Stimulated activated CD4-positive, alpha-beta T cell treated with anti-CD3 and anti-CD28 coated beads, Interleukin-12 subunit alpha, Interleukin-12 subunit beta, amount 100 ng/mL, for 4 hours (primary cell): ENCODE measurements at regions not wholly inside any gene's neighbourhood (a gene's known extent, or its start where the extent isn't known, plus 50 kb on each side); places are given as distances from the start of the nearest gene placed in this dataset.
"Not testable (repeated sequence)": the region's sequence is repeated elsewhere in the genome, so short reads cannot be mapped to it uniquely, and the experiment has no call there.

ENCODE experiments used
- DNase-seq: peaks from one replicate; pipeline ENCODE4 v3.0.0-alpha.2; 2020

DNA sequence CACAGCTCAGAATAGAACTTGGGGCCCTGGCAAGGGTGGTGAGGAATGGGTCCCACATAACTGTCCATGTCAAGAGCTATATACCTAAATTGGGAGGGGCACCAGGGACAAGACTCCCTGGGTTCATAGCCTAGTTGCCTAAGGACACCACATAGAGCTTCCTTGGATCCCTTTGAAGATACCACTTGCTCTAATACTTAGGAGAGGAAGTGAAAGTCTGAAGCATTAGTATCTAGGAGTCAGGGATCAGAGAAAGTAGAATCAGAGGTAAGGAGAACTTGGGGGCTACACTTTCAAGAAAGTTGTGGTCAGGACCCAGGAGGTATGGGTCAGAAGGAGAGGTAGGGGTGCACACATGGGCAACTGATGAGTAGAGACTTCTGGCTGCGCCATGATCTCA is 318.2 kb upstream of the SLC39A10 start:
- DNase-seq: no peak

DNA sequence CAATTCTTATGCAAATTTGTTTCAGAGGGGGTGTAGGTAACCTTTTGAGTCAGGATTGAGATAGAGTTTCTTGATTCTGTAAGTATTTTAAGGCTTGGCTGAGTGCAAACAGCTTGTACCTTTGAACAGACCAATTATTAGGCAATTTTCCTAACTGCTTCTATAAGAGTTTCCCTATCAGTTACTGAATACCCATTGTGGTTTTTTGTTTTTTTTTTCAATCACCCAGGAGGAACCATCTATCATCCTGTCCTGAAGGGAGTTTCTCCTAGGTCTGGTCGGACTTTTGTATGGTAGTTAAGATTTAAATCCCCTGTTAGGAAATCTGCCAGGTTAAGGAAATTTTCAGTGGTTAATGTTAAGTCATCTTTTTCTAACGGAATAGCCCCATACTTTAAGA is 319.4 kb upstream of the SLC39A10 start:
- no peak for DNase-seq

DNA sequence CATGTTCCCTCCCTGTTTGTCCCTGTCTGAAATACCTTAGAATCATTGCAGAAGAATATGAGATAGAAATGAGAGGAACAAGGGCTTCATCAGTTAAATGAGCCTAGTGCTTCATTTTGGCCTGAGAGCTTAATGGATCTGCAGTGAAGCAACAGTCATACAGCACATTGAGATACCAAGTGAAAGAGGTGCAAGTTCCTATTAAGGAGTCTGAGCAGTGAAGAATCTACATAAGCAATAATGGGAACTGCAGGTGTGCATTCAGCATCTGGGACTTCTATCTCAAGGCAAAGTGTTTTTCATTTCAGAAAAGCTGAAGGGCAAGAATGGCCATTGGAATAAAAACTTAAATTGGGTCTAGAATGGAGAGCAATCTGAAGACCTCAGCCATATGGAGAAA is 323.2 kb upstream of the SLC39A10 start:
- DNase-seq: no peak

DNA sequence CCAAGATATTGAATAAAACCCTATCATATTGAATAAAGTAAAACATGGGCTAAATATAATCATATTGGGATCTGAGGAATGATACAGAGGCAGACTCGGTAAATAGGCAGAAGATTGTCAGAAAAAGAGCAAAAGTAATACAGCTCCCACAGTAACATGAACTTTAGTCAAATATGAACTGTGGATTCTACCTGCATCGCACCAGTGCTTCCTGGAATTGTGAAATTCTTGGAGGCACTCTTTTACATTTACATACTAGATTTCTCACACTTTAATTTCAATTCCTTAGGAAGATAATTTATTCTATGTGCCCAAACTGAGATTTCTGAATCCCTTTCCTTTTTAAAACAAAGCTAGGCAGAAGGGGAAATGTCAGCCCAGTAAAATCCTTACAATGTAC is 325.1 kb upstream of the SLC39A10 start:
- DNase-seq: no peak

DNA sequence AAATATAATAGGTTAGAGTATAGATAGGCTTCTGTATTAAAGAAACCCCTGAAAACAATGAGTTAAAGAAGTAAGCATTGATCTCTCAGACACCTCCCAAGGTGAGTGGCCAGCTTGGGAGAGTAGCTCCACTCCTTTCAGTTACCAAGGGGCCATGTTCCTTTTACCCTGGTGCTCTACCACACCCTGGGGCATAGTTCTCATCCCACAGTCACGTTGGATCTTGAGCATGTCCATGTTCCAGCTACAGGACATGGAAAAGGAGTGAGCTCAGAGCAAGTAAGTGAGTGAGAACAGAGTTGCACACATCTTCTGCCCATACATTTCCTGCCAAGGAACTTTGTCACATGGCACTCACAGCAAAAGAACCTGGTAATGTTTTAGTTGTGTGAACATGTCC is 325.9 kb upstream of the SLC39A10 start:
- DNase-seq: no peak

DNA sequence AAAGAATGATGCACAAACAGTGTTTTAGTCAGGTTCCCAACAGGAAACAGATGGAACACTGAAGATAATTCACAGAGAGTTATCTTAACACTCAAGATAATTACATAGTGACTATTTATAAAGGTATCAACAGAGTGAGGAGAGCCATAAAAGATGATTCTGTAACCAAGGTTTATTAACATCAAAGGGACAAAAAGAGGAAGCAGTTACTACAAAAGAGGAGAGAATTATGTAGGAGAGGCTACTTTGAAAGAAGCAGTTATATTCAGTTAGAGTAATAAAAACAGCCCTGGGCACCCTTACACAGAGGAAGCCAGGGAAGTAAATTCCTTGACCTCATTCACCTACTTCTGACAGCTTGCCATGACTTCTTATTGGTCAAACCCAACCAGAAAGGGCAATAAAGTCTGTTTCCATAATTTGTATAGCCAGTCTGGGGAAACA is 326.5 kb upstream of the SLC39A10 start:
- no peak for DNase-seq

DNA sequence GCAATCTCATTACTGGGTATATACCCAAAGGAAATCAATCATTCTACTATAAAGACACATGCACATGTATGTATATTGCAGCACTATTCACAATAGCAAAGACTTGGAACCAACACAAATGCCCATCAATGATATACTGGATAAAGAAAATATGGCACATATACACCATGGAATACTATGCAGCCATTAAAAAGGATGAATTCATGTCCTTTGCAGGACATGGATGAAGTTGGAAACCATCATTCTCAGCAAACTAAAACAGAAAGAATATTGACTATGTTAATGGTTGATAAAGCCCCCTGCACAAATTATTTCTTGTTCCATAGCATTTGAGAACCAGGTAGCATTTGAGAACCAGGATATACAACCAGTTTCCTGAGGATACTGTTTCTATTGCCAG is 327.2 kb upstream of the SLC39A10 start:
- DNase-seq: not testable (repeated sequence)

DNA sequence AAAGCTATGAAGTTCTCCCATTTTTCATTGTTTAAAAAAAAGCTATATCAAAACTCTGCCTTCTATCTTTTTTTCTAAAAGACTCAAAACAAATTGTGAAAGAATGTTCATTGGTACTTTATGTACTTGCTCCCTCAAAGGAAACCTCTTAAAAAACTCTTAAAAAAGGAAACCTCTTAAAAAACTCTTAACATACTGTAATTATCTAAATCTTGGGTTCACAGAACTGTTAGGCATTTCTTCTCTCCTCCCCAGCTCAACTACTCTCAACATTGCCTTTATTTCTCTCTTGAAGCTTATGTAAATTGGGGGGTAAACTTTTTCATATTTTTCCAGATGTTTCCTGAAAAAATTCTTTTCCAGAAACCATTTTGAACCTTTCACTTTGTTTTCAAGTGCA is 330.5 kb upstream of the SLC39A10 start:
- DNase-seq: no peak

DNA sequence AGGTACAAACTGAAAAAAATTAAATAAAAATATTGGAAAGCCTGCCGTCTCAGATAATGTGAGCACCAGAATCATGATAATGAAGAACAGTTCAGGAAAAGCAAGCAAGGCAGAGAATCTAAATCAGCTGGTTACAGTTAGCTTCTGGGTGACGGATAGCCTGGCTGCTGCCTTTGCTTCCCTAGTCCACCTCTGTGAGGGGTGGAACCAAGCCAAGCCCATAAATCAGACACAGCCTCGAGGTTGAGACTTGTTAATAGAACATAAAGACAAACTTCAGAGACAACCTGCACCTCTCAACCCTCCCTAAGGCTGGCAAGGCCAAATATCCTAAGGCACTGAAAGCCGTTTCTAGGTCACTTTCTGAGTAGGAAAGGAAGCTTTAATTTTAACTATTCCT is 334.7 kb upstream of the SLC39A10 start:
- DNase-seq: no peak

DNA sequence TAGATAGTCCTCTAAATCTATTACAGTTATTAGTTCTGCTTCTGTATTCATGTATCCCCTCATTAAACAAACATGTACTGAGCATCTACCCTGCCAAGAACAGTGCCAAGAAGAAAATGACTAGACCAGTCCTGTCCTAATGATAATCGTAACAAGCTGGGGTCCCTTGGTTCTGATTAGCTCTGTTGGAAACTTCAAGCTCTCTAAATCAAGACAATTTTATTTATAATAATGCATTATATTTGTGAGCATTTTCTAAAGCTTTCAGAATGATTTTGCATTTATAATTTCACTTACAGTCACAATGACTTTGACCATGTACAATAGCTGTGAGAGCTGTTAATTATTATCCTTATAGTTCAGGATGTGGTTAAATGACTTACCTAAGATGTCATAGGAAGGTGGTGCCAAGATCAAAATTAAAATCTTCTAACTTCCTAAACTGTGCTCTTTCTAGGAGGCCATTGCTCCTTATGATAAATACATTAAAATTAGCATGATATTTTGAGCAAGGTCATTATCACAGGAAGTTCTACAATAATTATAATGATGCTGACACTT is 336.5 kb upstream of the SLC39A10 start:
- DNase-seq: no peak

DNA sequence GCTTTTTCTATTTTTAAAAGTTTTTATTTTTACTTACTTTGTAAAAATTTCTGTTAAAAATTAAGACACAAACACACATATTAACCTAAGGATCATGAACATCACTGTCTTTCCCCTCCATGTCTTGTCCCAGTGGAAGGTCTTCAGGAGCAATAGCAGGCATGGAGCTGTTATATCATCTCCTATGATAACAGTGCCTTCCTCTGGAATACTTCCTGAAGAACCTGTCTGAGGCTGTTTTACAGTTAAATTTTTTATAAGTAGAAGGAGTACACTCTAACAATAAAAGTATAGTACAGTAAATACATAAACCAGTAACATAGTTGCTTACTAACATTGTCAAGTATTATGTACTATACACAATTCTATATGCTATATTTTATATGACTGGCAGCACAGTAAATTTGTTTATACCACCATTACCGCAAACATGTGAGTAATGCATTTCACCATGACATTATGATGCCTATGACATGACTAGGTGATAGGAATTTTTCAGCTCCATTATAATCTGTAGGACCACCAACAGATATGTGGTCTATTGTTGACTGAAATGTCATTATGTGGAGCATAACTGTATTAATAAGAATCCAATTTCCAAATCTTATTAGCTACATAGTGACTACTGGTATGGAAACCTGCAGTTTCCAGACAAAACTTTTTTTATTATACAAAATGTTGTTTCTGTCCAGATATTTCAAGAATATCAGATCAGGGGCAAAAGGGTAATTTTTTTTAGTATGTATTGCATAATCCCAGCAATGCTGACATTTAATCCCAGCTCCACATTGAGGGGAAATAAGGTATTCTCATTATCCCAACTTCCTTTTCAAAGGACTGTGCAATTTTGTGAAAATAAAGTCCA is 337.2 kb upstream of the SLC39A10 start:
- DNase-seq: no peak

DNA sequence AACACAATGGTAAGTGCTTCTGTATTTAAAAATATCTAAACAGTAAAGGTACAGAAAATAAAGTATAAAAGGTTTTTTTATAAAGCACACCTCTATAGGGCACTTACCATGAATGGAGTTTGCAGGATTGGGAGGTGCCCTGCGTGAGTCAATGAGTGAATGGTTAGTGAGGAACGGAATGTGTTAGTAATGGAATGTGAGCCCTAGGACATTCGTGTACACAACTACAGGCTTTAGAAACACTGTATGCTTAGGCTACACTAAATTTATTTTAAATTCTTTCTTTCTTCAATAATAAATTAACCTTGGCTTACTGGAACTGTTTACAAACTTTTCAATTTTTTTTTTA is 337.9 kb upstream of the SLC39A10 start:
- DNase-seq: no peak

DNA sequence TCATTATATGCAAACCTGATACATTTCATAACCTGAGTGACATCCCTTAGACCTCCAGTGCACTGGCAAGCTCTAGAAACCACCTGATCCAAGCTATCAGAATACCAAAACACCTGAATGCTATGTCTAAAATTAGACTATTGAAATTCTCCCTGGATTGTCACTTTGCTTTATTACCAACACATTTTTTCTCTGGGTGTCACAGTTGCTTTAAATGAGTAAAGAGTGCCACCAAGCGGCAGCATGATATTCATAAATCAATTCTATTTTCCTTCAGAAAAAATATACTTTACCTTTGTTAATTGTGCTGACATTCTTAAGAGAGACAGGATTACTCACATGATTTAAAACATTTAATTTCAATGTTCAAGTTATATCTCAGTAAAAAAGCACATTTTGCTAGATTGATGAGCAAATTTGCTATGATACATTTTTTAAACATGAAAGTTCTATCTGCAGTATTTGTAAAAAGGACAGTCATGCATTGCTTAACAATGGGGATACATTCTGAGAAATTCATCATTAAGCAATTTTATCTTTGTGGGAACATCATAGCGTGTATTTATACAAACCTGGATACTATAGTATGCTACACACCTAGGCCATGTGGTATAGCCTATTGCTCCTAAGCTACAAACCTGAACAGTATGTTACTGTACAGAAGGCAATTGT is 338.4 kb upstream of the SLC39A10 start:
- peak; percentile 18 for DNase-seq

DNA sequence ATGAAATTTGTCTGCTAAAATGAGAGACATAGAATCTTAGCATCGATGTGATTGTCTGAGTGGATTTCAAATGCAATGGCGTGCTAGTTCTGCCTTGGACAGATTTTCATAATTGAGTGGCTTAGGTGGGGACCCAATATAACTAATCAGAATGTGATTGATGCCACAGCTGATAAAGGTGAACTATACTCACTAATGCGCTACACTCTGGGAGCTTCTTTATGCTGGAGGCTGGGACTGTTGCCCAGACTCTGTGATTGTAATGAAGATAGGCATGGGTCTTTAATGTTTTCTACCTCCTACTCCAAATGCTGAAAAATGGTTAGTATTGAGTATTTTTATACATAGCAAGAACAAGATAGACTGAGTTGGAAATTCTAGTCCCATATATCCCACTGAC is 339.5 kb upstream of the SLC39A10 start:
- no peak for DNase-seq

DNA sequence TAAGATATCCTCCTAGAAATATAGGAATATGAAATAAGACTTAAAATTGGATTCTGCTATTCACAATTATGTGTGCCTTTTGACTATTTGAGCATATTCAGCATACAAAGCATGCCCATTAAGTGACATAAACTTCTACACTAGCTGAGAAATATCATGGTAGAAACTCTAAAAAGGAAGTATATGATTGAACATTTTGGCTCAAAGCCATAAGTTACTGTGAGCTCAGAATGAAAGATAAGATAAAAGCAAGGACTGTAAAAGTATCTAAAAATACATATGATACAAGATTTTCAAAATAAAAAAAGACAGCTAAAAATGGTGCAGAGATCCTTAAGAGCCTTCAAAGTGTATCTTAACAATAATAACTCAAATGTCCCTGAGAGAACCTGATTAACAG is 340.5 kb upstream of the SLC39A10 start:
- DNase-seq: no peak

DNA sequence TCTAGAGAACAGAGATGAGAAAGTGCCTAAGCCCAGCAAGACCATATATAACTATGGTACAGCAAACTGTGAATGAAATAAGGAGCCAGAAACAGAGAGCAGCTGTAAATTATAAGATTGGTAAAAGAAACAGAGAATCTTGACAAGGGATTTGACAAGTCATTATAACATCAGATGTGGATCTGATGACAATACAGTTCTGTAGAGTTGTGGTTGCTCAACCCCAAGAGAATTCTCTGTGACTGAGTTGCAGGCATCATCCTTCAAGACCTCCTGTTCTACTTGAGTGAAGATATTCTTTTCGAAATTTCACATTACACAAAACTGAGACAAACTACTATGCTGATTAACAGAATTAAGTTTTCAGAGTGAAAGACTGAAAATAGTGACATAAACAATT is 343.1 kb upstream of the SLC39A10 start:
- DNase-seq: no peak

DNA sequence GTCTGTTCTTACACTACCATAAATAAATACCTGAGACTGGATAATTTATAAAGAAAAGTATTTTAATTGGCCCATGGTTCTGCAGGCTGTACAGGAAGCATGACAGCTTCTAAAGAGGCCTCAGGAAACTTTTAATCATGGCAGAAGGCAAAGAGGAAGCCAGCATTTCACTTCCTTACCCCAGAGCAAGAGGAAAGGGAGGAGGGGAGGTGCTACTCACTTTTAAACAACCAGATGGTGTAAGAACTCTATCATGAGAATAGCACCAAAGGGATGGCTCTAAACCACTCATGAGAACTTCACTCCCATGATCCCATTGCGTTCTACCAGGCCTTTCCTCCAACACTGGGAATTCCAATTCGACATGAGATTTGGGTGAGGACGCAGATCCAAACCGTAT is 344.4 kb upstream of the SLC39A10 start:
- DNase-seq: no peak

DNA sequence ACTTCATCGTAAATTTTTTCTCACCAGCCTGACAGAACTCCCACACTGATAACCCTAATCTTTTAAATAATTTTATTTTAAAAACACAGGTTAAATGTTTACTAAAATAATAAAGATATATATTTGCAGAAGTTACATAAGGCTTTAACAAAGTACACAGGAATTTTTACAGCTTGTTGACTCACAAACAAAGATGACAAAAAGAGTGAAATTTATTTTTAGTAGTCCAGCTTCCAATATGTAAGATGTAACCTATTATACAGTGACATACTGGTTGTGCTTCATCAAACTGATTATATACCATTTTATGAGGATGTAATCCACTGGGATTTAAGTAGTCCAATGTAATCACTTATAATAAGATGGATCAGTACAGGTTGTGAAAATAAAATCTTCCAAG is 348.9 kb upstream of the SLC39A10 start:
- DNase-seq: no peak

DNA sequence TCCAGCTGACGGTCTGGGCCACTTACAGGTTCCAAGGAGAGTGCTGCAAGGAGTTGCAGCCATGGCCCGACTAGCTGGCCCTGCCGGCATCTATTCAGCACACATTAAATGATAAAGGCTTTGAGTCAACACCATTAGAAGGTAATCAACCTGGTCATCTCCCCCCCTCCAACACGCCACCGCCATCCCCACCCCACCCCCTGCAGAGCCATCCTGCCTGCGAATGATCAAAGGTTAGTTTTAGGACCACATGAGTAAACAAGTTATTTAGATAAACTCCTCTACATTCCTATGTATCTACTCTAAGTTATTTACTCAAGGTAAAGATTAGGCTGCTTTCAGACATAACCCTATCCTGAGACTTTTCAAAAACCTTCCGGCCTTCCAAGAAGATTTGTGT is 349.3 kb upstream of the SLC39A10 start:
- no peak for DNase-seq

DNA sequence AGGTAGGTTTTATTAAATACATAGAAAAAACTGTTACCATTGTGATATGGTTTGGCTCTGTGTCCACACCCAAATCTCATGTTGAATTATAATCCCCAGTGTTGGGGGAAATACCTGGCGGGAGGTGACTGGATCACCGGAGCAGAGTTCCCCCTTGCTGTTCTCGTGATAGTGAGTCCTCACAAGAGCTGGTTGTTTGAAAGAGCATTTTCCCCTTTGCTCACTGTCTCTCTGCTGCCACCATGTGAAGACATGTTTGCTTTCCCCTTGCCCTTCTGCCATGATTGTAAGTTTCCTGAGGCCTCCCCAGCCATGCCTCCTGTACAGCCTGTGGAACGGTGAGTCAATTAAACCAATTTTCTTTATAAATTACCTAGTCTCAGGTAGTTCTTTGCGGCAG is 352.7 kb upstream of the SLC39A10 start:
- no peak for DNase-seq

DNA sequence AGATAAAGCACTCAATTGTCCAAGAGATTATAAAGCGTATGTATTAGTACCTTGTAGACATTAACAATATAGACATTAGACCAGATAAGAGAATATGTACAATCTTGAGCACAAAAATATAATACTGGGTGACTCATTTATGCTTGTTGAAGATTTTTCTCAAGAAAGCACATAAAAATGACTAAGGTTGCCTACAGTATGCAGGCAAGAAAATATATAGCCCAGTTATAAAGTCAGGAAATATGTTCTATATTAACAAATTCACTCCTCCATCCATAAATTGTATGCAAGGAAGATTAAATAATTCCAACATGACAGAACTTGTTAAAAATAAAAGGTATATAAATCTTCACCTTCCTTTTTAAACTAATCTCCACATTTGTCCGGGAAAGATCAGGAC is 356.4 kb upstream of the SLC39A10 start:
- DNase-seq: no peak

DNA sequence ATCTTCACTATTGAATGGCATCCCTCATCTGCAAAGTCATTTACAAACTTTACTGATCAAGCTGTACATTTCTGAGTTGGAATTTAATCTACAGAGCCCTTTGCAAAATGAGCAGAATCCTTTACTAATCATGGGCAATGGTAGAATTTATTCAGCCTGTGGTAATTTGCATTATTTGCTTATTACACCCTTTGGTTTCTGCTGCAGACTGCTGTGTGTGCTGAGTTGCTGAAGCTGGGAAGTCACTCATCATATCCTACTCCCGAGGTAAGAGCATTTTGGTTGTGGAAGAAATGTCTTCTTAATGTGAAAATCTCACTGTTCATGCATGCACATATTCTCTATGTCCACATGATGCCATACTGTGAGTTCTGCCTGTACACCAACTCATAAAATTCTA is 357.4 kb upstream of the SLC39A10 start:
- no peak for DNase-seq

DNA sequence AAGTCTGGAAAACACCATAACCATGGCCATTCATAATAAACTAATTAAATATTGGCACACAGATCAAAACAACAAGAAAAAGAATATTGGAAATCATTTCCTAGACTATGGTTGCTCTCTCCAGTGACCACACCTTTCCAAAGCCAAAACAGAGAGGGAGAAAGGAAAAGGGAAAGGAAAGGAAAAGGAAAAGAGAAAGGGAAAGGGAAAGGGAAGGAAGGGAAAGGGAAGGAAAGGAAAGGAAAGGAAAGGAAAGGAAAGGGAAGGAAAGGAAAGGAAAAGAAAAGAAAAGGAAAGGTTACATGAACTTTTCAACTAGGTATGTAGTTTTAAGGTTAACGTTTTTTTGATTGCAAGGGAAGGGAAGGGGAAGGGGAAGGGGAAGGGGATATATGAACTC is 360.5 kb upstream of the SLC39A10 start:
- no peak for DNase-seq

DNA sequence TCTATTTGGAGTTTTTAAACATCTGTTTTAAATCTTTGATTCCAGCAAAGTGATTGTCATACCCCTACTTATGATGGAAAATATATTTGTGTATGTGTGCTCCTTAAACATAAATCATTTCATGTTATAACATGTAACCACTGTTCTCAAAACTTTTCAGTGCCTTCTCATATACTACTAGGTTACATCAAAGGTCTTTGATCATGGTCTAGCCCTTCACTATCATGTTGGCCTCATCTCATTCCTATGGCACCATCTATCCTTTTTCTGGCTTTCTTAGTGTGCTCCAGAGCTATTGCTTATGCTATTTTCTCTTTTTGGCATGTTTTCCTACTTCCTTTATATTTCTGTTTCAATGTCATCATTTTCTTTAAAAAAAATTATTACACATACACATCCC is 367.9 kb upstream of the SLC39A10 start:
- DNase-seq: no peak
